Panc1 (cell line): ENCODE measurements at regions not wholly inside any gene's neighbourhood (a gene's known extent, or its start where the extent isn't known, plus 50 kb on each side); places are given as distances from the start of the nearest gene placed in this dataset.

ENCODE experiments used
- ATAC-seq: fragments of 200-7000 bp; cut with Tn5 transposase; 2 replicates; pipeline ENCODE4 v1.9.1; 2020; ENCODE audit warnings: mild to moderate bottlenecking, moderate library complexity
- BruUV-seq: library from RNA; stranded (reverse); fragments of 400-500 nt; replicated peaks from 2 replicates; lab custom pipeline; 2021; lab: Mats Ljungman, UMichigan
- CTCF ChIA-PET: fragments of 300-600 bp; sonication (Branson Sonifier 250); formaldehyde crosslinking; loops from one replicate; lab custom pipeline; 2022; ENCODE audit warnings: antibody characterized with exemption; lab: Charles Lee
- POLR2A ChIA-PET: fragments of 300-600 bp; sonication (Branson Sonifier 250); formaldehyde crosslinking; loops from one replicate; lab custom pipeline; 2022; ENCODE audit warnings: antibody characterized with exemption; lab: Charles Lee
- DNase-seq: peaks from one replicate; pipeline ENCODE4 v3.0.0-alpha.2; 2010; ENCODE audit warnings: low read depth, low spot score
- H3K27ac ChIP-seq: 2 replicates; pipeline ENCODE4 v1.5.1; 2011; ENCODE audit warnings: mild to moderate bottlenecking, low read length, inconsistent platforms
- H3K27me3 ChIP-seq: fragments of 200-500 bp; sonication (Bioruptor generic); 2 replicates; pipeline ENCODE4 v1.6.0; 2014; ENCODE audit warnings: low read length, inconsistent platforms; ENCODE audit not compliant: control insufficient read depth, insufficient read depth
- H3K36me3 ChIP-seq: fragments of 200-500 bp; sonication (Bioruptor generic); 2 replicates; pipeline ENCODE4 v1.5.1; 2014; ENCODE audit warnings: inconsistent platforms, mild to moderate bottlenecking, low read length, moderate library complexity; ENCODE audit not compliant: control insufficient read depth, insufficient read depth
- H3K4me1 ChIP-seq: 2 replicates; pipeline ENCODE4 v1.5.1; 2011; ENCODE audit warnings: inconsistent platforms, mild to moderate bottlenecking, low read length, moderate library complexity; ENCODE audit not compliant: control insufficient read depth, insufficient read depth
- H3K4me3 ChIP-seq, 2 experiments: 2 replicates each; pipeline ENCODE4 v1.5.1; 2011 to 2012; ENCODE audit warnings: low read depth in 2 of 2, low read length in 2 of 2, mild to moderate bottlenecking in 2 of 2, inconsistent platforms in 1 of 2, moderate library complexity in 1 of 2
- H3K9me3 ChIP-seq: fragments of 200-500 bp; sonication (Bioruptor generic); 2 replicates; pipeline ENCODE4 v1.5.1; 2014; ENCODE audit warnings: low read depth, mild to moderate bottlenecking, inconsistent platforms, low read length, moderate library complexity; ENCODE audit not compliant: control insufficient read depth, insufficient read depth
- POLR2AphosphoS5 ChIP-seq: IDR thresholded peaks from 2 replicates; pipeline ENCODE4 v1.6.1; 2012; ENCODE audit warnings: mild to moderate bottlenecking, low read depth, low read length, moderate library complexity
- SIN3A ChIP-seq: IDR thresholded peaks from 2 replicates; pipeline ENCODE4 v1.6.1; 2012; ENCODE audit warnings: low read depth, mild to moderate bottlenecking, low read length, moderate library complexity, borderline replicate concordance; ENCODE audit not compliant: insufficient read depth
- TCF7L2 ChIP-seq: IDR thresholded peaks from 2 replicates; pipeline ENCODE4 v1.6.1; 2011; ENCODE audit warnings: mild to moderate bottlenecking, low read depth, low read length, inconsistent platforms
- in situ Hi-C: cut with HindIII; loops from 2 replicates; pipeline ENCODE4 v1.10.0; 2016; ENCODE audit warnings: low sequenced_read_pairs, low pct_unique_long_range_greater_than_20kb
- intact Hi-C: fragments of 100-400 bp; cut with micrococcal nuclease; formaldehyde crosslinking; loops from one replicate; pipeline ENCODE4 v1.10.0; 2022; ENCODE audit not compliant: unreplicated experiment
- TF ChIP-seq, protein P1 (sequence below), 2 experiments: IDR thresholded peaks; 2 replicates each; pipeline ENCODE4 v1.6.1; 2011 to 2012; ENCODE audit warnings: low read depth in 2 of 2, control low read depth in 1 of 2, low read length in 1 of 2, mild to moderate bottlenecking in 1 of 2, moderate library complexity in 1 of 2; ENCODE audit not compliant: insufficient read depth in 1 of 2
- TF ChIP-seq, protein P2 (sequence below): fragments of 450-650 bp; IDR thresholded peaks from 2 replicates; pipeline ENCODE4 v1.5.1; 2017; ENCODE audit warnings: mild to moderate bottlenecking

DNA sequence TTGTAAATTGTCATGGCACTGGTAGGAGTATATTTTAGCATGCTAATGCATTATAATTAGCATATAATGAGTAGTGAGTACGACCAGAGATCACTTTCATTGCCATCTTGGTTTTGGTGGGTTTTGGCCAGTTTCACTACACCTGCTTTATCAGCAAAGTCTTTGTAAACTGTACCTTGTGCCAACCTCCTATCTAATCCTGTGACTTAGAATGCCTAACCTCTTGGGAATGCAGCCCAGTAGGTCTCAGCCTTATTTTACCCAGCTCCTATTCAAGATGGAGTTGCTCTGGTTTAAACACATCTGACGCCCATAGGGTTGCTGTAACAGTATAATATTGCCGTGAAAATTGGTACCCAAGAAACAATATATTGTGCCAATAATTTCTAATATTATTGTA is 159.4 kb downstream of the MAGEB5 start:
- Histone ChIP-seq H3K36me3 (no peaks in the 10 kb centered on the region), H3K4me1 (no peaks in the 10 kb centered on the region), H3K4me3 (no peak overlapping the region), H3K27ac (no peak overlapping the region), H3K27me3 (no peaks in the 10 kb centered on the region), H3K9me3 (no peaks in the 10 kb centered on the region)
- ATAC-seq (no peak), DNase-seq (no peak)
- no peak for TF ChIP-seq POLR2AphosphoS5
- TF ChIP-seq, protein P1, sequence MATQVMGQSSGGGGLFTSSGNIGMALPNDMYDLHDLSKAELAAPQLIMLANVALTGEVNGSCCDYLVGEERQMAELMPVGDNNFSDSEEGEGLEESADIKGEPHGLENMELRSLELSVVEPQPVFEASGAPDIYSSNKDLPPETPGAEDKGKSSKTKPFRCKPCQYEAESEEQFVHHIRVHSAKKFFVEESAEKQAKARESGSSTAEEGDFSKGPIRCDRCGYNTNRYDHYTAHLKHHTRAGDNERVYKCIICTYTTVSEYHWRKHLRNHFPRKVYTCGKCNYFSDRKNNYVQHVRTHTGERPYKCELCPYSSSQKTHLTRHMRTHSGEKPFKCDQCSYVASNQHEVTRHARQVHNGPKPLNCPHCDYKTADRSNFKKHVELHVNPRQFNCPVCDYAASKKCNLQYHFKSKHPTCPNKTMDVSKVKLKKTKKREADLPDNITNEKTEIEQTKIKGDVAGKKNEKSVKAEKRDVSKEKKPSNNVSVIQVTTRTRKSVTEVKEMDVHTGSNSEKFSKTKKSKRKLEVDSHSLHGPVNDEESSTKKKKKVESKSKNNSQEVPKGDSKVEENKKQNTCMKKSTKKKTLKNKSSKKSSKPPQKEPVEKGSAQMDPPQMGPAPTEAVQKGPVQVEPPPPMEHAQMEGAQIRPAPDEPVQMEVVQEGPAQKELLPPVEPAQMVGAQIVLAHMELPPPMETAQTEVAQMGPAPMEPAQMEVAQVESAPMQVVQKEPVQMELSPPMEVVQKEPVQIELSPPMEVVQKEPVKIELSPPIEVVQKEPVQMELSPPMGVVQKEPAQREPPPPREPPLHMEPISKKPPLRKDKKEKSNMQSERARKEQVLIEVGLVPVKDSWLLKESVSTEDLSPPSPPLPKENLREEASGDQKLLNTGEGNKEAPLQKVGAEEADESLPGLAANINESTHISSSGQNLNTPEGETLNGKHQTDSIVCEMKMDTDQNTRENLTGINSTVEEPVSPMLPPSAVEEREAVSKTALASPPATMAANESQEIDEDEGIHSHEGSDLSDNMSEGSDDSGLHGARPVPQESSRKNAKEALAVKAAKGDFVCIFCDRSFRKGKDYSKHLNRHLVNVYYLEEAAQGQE (IDR thresholded peaks at IDR 0.05; ENCODE audit: insufficient read depth in 1 of 2, low read depth in 2 of 2, low read length in 1 of 2), result no peak
- TF ChIP-seq SIN3A, result no peak
- TF ChIP-seq, protein P2, sequence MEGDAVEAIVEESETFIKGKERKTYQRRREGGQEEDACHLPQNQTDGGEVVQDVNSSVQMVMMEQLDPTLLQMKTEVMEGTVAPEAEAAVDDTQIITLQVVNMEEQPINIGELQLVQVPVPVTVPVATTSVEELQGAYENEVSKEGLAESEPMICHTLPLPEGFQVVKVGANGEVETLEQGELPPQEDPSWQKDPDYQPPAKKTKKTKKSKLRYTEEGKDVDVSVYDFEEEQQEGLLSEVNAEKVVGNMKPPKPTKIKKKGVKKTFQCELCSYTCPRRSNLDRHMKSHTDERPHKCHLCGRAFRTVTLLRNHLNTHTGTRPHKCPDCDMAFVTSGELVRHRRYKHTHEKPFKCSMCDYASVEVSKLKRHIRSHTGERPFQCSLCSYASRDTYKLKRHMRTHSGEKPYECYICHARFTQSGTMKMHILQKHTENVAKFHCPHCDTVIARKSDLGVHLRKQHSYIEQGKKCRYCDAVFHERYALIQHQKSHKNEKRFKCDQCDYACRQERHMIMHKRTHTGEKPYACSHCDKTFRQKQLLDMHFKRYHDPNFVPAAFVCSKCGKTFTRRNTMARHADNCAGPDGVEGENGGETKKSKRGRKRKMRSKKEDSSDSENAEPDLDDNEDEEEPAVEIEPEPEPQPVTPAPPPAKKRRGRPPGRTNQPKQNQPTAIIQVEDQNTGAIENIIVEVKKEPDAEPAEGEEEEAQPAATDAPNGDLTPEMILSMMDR, result no peak
- TF ChIP-seq TCF7L2, result no peak
- ChIA-PET CTCF (no interaction called here), POLR2A (no interaction called here)
- intact Hi-C loops (no loop called here), in situ Hi-C loops (no loop called here)
- no TSS peak for BruUV-seq

DNA sequence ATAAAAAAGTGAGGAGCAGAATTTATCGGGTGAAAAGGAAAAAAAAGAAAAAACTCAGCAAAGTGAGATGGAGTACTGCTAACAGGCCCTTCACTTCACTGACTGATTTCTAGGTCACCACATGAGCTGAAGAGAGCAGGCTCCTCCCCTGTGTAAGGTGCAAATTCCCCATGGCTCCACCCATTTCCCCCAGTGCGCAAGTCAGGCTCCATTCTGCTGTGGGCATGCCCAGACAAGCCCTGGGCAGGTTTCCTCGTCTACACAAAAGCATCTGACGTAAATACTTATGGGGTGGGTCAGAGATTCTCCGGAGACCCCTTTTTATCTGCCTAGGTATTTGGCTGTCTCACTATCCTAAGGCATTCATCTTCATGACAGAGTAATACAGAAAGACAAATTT is 157.9 kb downstream of the MAGEB5 start:
- TF ChIP-seq, protein P1 (IDR thresholded peaks at IDR 0.05; ENCODE audit: insufficient read depth in 1 of 2, low read depth in 2 of 2, low read length in 1 of 2), result no peak
- TF ChIP-seq SIN3A (no peak), POLR2AphosphoS5 (no peak)
- TF ChIP-seq, protein P2, result no peak
- no peaks in the 10 kb centered on the region for H3K36me3 ChIP-seq
- H3K27me3 ChIP-seq, result no peaks in the 10 kb centered on the region
- in situ Hi-C loops (no loop called here), intact Hi-C loops (no loop called here)
- POLR2A ChIA-PET, result no interaction called here
- H3K27ac ChIP-seq, result no peak overlapping the region
- CTCF ChIA-PET, result no interaction called here
- no peak overlapping the region for H3K4me3 ChIP-seq
- no peaks in the 10 kb centered on the region for H3K4me1 ChIP-seq
- no TSS peak for BruUV-seq
- no peak for DNase-seq
- no peak for ATAC-seq
- no peaks in the 10 kb centered on the region for H3K9me3 ChIP-seq
